Prostate gland (tissue), 2 donors: ENCODE measurements at regions not wholly inside any gene's neighbourhood (a gene's known extent, or its start where the extent isn't known, plus 50 kb on each side); places are given as distances from the start of the nearest gene placed in this dataset.

Source experiments
- DNase-seq: peaks from one replicate; pipeline ENCODE4 v3.0.0-alpha.2; 2019; ENCODE audit warnings: low spot score
- H3K27ac ChIP-seq, 2 donors: fragments of 200-600 bp; sonication (generic); 2 replicates each; pipeline ENCODE4 v1.5.1; 2017 to 2019
- H3K27me3 ChIP-seq: fragments of 200-600 bp; sonication (generic); replicated peaks from 2 replicates; pipeline ENCODE4 v1.5.1; 2019; ENCODE audit not compliant: insufficient read depth
- H3K36me3 ChIP-seq, 2 donors: fragments of 200-600 bp; sonication (generic); 1 replicate in 1 of 2; 2 replicates in 1 of 2; pipeline versions ENCODE4 v1.5.1 to v1.8.1; 2017 to 2019
- H3K4me1 ChIP-seq: fragments of 200-600 bp; sonication (generic); replicated peaks from 2 replicates; pipeline ENCODE4 v1.5.1; 2019
- H3K4me3 ChIP-seq, 2 donors: fragments of 200-600 bp; sonication (generic); 2 replicates each; pipeline ENCODE4 v1.5.1; 2017 to 2019
- H3K9me3 ChIP-seq: fragments of 200-600 bp; sonication (generic); 2 replicates; pipeline ENCODE4 v1.5.1; 2017
- CTCF ChIP-seq, 4 experiments: fragments of 200-600 bp in 2 of 4; fragments of 450-650 bp in 2 of 4; sonication (generic) in 2 of 4; IDR thresholded peaks; 1 replicate in 3 of 4; 2 replicates in 1 of 4; pipeline ENCODE4 v1.5.1; 2016 to 2019; ENCODE audit warnings: antibody characterized with exemption in 4 of 4, mild to moderate bottlenecking in 2 of 4, moderate library complexity in 2 of 4
- POLR2A ChIP-seq: fragments of 450-650 bp; IDR thresholded peaks from one replicate; pipeline ENCODE4 v1.6.1; 2016; ENCODE audit warnings: antibody characterized with exemption, mild to moderate bottlenecking
- POLR2AphosphoS5 ChIP-seq: sonication (generic); formaldehyde crosslinking; IDR thresholded peaks from one replicate; pipeline ENCODE4 v1.6.1; 2017; ENCODE audit warnings: antibody characterized with exemption
- WGBS: methylation state at CpG from one replicate; pipeline ENCODE4 v1.1.5; 2018; 5-methylcytosine and 5-hydroxymethylcytosine counted together
- intact Hi-C: fragments of 100-400 bp; cut with DNase I; formaldehyde crosslinking; loops from one replicate; pipeline ENCODE4 v1.14.2; 2022

GRCh38 chr2:8553643-8554042 lies 128.2 kb upstream of the ID2 start:
- Histone ChIP-seq H3K36me3 (no peaks in the 10 kb centered on the region), H3K27me3 (no peaks in the 10 kb centered on the region), H3K4me1 (no peaks in the 10 kb centered on the region), H3K9me3 (no peaks in the 10 kb centered on the region), H3K4me3 (no peak overlapping the region), H3K27ac (no peak overlapping the region)
- WGBS, result 83% methylated on average over 4 of the region's 4 CpGs
- TF ChIP-seq POLR2AphosphoS5 (no peak), POLR2A (no peak)
- DNase-seq, result no peak
- intact Hi-C loops, result loop anchor here (2.0 kb wide), 1 partner anchor 51 kb away; no protein-coding TSS in a partner anchor

GRCh38 chr2:8554296-8554806 lies 127.5 kb upstream of the ID2 start:
- no peak for TF ChIP-seq POLR2AphosphoS5
- no peak for TF ChIP-seq CTCF (IDR thresholded peaks at IDR 0.05)
- no peak for TF ChIP-seq POLR2A
- DNase-seq, result no peak
- Histone ChIP-seq H3K4me3 (no peak overlapping the region), H3K9me3 (no peaks in the 10 kb centered on the region), H3K4me1 (no peaks in the 10 kb centered on the region), H3K27ac (no peak overlapping the region), H3K36me3 (no peaks in the 10 kb centered on the region), H3K27me3 (no peaks in the 10 kb centered on the region)
- 91% methylated on average over 9 of the region's 9 CpGs for WGBS
- intact Hi-C loops, result loop anchor here (2.0 kb wide), 1 partner anchor 52 kb away; no protein-coding TSS in a partner anchor

- intact Hi-C loops, result loop anchor here (2.0 kb wide), 1 partner anchor 53 kb away; no protein-coding TSS in a partner anchor
- H3K27me3 ChIP-seq, result no peaks in the 10 kb centered on the region
- H3K36me3 ChIP-seq, result no peaks in the 10 kb centered on the region
- no peak for DNase-seq
- H3K4me1 ChIP-seq, result no peaks in the 10 kb centered on the region
- no peak overlapping the region for H3K27ac ChIP-seq
- no peaks in the 10 kb centered on the region for H3K9me3 ChIP-seq
- no peak overlapping the region for H3K4me3 ChIP-seq
- TF ChIP-seq POLR2A (no peak), CTCF (IDR thresholded peaks at IDR 0.05) (no peak), POLR2AphosphoS5 (no peak)
- 98% methylated on average over 2 of the region's 2 CpGs for WGBS
Measured at GRCh38 chr2:8555543-8555942, 126.3 kb upstream of the ID2 start.

GRCh38 chr2:8558096-8558495 lies 123.8 kb upstream of the ID2 start:
- H3K27me3 ChIP-seq, result no peaks in the 10 kb centered on the region
- no peaks in the 10 kb centered on the region for H3K4me1 ChIP-seq
- 93% methylated on average over 3 of the region's 3 CpGs for WGBS
- H3K4me3 ChIP-seq, result no peak overlapping the region
- H3K36me3 ChIP-seq, result no peaks in the 10 kb centered on the region
- DNase-seq, result no peak
- TF ChIP-seq POLR2A, result no peak
- no peak for TF ChIP-seq CTCF (IDR thresholded peaks at IDR 0.05)
- no peak for TF ChIP-seq POLR2AphosphoS5
- no peak overlapping the region for H3K27ac ChIP-seq
- intact Hi-C loops, result no loop called here
- no peaks in the 10 kb centered on the region for H3K9me3 ChIP-seq

- no peak for DNase-seq
- Histone ChIP-seq H3K36me3 (no peaks in the 10 kb centered on the region), H3K9me3 (no peaks in the 10 kb centered on the region), H3K4me3 (no peak overlapping the region), H3K27me3 (no peaks in the 10 kb centered on the region), H3K27ac (no peak overlapping the region), H3K4me1 (no peaks in the 10 kb centered on the region)
- intact Hi-C loops, result no loop called here
- 95% methylated on average over 2 of the region's 2 CpGs for WGBS
- no peak for TF ChIP-seq POLR2AphosphoS5
- no peak for TF ChIP-seq POLR2A
- TF ChIP-seq CTCF (IDR thresholded peaks at IDR 0.05), result no peak
Measured at GRCh38 chr2:8558956-8559355, 122.9 kb upstream of the ID2 start.
